ENCODE measurements at regions not wholly inside any gene's neighbourhood (a gene's known extent, or its start where the extent isn't known, plus 50 kb on each side); places are given as distances from the start of the nearest gene placed in this dataset.
A peak's percentile ranks its signal among the peaks of the same experiment; 100 is the strongest.

DNA sequence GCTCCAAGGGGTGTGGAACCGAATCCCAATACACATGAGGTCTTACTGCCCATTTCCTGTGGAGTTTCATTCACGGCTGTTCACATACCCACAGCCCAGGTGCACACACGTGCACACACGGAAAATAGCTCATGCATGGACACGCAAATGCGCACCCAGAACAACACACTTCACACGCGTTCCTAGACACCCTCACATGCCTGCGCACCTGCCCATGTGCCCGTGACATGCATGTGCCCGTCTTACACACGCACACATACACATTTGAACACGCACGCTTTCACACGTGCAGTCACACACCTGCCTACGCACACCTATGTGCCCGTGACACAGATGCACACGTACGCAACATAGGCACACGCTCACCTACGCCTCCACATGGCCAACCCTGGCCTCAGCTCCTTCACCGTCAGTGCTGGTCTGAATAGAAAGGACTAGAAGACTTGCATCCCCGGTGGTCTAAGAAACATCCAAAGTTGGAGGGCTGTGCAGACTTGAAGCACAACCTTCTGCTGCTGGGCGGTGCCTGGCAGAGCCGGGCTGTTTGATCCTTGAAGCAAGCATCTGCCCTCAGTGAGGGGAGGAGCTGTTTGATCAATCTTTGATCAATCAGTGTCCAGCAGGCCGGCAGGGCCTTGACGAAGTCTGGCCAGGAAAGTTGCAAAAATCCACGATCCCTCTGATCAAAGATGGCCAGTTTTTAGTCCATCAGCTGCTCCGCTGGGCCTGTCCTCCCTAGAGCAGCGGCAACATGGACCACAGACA is 164.7 kb downstream of the OLFM1 start:
- no peak for DNase-seq

DNA sequence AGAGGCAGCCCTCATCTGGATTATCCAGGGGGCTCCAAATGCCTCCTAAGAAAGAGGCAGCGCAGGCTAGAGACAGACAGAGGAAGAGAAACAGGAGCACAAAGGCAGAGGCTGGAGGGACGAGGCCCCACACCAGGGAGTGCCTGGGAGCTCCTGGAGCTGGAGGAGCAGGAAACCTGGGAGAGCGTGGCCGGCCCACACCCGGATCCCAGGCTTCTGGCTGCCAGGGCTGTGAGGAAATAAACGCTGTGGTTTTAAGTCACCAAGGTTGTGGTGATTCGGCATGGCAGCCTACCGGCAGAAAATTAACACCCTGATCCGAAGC is 165.5 kb downstream of the OLFM1 start:
- DNase-seq, result no peak

DNA sequence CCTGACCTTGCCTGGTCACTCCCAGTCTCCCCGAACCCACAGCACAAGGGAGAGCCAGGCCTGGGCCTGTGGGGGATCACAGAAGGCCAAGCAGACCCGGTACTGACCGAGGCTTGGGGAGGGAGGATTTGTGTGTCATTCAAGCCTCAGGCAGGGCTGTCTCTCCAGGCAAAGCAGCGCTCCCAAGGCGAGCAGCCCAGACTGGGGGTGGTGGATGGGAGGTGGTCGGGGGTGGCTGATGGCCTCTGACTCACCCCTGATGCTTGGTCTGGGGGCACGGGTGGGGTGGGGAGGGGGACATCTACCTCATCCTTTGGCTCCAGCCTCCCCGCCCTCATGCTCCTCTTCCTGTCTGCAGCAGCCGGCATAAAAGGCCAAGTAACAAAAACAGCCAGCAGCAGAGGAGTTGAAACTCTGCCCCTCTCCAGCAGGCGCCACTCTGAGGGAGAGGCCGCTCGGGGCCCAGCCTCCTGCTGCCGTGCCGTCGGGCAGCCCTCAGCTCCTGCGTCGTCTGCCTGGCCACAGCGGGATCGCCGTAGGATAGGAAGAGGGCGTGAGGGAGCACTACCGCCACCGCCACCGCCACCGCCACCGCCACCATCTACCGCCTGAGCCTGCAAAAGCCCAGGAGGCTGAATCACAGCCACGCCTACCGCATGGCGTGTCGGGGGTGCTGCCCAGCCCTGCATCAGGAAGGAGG is 166.0 kb downstream of the OLFM1 start:
- no peak for DNase-seq

DNA sequence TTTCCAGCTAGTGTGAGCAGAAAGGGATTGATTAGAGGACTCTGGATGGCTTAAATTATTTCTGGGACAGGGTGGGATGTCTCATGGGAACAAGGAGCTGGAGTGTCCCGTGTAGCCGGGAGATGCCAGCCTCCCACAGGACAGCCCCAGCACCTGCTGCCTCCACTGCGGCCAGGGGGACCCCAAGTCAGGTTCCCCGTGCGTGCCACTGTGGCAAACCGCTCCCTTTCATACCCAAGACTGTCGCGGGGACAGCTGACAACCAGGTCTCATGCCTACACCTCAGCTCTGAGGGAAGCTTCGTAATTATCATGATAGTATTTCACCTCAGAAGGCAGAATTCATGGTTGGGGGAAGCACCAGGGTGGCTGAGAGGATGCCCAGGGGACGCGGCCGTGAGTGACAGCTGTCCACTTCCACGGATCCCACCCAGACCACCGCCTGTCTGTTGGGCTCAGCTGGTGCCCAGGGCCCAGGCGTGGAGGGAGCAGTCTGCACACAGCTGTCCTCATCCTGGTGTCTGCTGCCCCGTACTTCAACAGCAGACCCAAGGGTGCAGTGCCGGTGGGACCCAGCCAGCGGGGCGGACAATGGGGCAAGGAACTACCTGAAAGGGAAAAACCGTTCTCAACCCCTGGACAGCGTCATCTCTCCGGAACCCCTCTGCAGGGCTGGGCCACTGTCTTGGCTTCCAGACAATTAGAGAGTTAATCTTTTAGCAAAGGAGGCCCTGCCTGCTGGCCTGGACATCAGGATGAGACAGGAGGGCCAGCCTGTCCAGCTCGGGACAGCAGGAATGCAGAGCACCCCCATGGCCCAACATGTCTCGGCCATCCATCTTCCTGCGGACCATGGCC is 166.9 kb downstream of the OLFM1 start:
- no peak for DNase-seq

DNA sequence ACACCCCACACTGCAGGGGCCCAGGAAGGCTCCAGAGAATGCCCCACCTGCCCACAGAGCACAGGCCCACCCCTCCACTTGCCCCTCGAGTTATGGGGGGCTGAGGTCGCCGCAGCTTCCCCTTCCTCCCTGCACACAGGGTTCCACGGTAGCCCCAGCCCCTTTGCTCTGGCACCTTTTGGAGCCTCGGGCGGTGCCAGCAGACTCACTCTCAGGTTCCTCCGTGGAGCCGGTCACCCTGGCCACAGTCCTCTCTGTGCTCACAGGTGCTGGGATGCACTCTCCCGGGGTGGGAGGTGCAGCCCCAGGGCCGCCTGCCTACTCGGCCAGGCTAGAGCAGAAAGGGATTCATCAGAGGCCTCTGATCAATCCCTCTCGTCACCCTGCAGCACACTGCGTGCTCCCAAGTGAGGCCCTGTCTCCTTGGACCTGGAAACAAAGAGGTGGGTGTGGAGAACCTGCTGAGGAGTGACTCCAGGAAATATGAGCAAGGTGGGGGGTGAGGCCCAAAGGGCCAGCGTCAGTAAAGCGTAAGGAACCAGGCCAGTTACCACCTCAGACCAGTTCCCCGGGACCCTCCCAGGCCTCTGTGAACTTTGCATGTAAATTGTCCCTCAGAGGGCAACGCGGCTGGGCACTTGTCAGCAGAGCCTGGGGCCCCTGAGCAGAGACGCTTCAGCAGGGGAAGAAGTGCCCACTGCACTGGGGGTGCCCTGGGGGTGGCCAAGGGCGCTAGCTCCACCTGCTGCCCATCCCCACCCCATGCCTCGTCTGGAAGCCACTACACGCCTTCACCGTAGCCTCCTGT is 167.8 kb downstream of the OLFM1 start:
- no peak for DNase-seq

DNA sequence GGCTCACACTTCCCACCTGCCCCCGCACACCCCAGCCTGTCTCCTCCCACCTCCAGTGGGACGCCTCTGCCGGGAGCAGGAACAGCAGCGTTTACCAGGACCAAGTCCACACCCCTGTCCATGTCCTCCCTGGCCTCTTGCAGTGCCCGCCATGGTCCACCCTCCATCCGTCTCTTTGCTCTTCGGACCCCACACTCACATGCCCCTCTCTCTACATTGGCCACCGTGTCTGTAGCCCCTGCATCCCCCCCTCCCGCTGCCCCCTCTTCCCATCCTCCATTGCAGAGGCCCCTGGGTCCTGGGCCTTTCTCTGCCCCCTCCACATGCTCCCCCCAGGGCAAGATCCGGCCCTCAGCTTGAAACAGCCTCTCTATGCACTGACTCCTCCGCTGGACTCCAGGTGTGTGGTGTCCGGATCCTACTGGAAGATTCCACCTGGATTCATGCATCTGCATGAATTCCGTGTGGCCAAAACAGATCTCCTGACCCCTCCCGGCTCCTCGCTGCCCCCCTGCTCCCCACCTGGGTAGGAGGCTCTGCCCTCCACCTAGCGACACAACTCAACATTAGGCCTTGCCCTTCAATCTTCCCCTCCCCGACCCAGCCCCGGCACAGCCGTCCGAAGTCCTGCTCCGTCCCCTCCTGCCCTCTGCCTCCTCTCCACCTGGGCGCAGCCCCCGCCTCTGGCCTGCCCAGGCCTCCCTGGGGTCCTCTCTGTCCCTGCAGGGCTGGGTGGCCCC is 168.5 kb downstream of the OLFM1 start:
- DNase-seq, result no peak

DNA sequence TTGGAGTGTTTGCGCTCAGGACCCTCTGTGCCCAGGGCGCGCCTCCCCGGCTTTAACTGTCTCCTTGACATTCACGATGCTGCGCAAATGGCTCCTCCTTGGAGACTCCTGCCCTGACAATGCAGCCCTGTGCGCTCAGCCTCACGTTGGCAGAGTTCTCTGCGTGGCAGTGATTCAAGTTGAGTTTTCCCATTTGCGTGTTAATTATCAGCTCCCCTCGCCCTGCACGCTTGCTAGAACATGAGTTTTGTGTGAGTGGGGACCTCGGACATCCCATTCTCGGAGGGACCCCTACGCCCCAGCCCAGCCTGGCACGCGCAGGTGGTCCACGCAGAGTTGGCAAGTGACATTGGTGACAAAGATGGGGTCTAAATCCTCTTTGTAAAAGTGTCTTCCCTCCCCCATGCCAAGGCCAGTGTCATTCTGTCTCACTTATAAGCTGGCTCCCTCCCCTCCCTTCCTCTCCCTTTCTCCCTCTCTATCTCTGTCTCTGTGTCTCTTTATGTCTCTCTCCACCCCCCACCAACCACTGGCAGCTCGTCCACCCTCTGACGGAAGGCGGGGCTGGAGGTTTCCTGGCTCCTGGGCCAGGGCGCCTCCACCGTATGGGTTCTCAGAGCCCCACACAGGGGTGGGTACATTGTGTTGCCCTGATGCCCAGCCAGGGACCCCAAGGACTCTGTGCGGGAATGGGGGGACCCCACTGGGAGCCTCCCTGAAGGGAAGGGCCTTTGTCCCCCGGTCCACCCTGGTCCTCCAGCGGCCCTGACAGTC is 169.3 kb downstream of the OLFM1 start:
- peak in 2 of 58 donors; percentile 13 to 17 for DNase-seq

DNA sequence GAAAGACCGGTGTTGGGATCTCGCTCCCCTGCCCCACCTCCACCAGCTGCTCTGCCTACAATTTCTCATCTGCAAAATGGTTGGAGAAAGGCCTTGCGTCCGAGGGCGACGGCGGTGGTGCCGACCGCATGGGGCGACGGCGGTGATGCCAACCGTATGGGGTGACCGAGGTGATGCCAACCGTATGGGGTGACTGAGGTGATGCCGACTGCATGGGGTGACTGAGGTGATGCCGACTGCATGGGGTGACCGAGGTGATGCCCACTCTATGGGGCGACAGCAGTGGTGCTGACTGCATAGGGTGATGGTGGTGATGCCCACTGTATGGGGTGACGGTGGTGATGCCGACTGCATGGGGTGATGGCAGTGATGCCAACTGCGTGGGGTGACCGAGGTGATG is 171.0 kb downstream of the OLFM1 start:
- no peak for DNase-seq

DNA sequence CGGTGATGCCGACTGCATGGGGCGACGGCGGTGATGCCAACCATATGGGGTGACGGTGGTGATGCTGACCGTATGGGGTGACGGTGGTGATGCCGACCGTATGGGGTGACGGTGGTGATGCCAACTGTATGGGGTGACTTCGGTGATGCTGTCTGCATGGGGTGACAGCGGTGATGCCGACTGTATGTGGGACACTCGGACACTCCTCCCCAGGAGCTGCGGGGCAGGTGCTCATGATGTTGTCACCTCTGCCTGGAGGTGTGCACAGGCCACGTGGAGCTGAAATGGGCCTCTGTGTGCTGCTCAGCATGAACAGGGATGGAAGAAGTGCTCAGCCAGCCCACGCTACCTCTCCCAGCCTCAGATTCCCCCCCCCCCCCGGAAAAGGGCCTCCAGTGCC is 171.8 kb downstream of the OLFM1 start:
- no peak for DNase-seq

DNA sequence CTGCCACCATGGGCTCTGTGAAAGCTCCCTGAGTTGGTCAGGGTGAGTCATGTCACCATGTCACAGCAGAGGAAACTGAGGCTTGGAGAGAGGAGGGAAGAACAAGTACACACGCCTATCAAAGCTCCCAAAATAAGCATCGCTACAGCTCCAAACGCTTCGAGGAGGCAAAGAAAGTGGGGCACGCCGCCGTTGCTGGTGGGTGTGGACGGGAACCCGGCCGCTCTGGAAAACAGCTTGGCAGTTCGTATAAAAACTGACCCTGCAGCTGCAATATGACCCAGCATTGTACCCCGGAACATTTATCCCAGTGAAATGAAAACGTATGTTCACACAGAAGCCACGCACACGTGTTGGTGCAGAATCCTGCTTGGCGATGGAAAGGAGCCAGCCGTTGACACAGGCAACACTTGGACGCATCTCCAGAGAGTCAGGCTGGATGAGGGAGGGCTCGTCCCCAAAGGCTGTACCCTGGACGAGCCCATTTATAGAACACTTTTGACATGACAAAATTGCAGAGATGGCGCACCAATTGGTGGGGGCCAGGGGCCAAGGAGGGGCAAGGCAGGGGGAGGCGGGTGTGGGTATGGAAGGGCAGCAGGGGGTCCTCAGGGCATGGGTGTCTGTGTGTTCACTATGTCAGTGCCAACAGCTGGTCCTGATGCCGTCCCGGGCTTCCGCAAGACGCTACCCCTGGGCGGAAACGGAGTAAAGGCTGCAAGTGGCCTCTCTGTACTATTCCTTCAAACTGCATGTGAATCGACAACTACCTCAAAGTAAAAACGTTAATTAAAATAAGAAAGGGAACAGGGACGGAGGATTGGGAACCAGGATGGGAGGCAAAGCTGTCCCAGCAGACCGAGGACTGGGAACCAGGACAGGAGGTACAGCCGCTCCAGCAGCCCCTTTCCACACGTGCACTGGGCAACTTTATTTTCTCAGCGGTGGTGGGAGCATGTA is 173.0 kb downstream of the OLFM1 start:
- peak in 3 of 58 donors; percentile 10 to 76 (median 21) for DNase-seq

DNA sequence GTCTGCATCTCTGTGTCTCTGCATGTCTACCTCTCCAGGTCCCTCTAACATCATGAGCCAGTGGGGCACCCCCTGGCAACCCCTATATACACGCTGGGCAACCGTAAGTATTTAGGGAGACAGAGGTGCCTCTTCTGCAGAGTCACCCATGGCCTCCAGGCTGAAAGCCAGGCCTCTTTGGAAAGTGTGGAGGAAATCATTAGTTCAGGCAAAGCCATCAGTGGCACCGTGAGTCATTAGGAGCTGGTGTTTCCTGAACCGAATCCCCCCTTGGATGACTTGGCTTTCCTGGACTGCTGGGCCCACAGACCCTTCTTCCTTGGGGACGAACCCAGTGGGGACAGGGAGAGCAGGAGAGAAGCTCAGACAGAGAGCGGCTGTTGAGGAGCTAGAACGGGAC is 174.8 kb downstream of the OLFM1 start:
- DNase-seq, result no peak

DNA sequence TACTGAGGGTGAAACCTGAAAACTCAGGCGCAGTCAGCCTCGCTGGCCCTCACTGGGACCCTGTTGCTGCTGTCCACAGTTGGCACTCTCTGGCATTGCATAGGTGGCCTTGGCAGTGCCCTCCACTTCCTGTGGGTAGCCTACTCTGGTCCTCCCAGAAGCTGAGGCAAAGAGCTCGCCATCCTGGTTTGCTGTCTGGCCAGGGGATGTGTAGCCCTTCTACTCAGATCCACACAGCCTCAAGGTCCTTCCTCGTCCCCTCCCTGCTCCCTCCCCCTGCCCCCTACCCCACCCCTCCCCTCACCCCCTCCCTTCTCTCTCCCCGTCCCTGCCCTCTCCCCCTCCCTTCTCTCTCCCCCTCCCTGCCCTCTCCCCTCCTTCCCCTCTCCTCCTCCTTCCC is 176.0 kb downstream of the OLFM1 start:
- no peak for DNase-seq

DNA sequence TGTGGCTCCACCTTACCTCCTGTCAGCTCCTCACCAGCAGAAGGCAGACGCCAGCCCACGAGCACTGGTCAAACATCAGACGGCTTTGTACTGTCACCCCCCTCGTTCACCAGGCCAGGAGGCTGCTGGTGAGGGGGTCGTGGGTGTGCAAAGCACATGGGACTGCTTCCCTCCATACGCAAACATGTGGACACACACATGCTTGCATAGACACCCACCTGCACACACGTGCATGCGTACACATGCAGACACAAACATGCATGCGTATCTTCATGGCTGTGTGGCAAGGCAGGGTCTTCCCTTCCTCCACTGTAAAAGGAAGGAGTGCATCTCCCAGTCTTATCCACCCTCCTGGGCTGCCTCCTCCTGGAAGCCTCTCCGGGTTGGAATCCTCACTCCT is 178.5 kb downstream of the OLFM1 start:
- DNase-seq, result no peak

DNA sequence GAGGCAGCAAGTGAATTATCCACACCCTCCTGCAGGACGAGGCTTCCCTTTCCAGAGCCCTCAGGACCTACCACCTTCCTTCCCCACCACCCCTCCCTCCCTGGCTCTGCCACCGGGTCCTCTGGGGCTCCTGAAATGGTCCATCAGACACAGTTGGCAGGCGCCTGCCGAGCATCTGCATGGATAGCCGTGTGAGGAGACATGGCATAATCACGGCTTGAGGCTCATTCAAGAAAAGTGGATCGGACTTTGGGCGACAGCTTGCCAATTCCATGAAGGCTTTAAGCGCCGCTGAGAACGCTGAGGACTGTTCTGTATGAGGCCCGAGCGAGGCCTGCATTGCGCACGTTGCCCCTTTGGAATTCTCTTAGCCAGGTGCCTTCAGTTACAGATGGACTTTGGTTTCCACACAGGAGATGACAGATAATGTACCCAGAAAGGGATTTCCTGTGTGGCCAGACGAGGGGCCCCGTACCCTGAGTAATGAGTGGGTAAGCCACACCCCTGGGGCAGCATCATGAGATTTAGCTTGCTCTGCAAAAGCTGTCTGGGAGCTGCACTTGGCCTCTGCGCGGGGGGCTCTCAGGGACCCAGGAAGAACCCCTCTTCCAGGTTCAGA is 179.8 kb downstream of the OLFM1 start:
- no peak for DNase-seq

DNA sequence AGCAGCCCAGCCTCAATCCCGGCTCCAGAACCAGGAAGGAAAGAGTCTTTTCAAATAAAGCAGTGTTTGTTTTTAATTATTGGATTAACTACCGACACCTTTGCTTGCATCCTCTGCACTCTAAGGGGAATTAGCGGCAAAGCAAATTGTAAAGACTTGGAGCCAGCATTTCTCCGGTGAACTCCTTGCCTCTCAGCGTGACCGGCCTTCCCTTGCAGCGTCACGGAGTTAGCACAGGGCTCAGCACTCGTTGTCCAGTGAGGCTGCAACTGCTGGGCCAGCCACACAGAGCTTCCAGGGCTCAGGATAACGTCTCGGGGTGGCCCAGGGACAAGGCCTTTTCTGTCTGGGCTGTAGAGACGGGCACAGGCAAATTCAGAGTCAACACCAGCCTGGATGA is 180.6 kb downstream of the OLFM1 start:
- DNase-seq, result no peak

DNA sequence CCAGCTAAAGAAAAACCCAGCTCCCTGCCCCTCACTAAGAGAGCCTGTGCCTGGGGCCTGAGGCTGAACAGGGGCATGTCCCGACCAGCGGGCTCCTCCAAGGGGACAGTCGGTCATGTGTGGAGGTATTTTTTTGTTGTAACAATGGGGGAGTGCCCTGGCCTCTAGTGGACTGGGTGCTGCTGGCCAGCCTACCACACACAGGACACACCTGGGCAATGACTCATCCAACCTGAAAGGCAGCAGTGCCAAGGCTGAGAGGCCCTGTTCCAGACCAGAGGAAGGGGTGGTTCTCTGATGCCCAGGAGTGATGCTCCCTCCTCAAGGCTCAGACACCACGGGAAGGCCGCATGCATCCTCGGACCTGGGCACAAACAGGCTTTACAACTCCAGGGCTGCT is 181.5 kb downstream of the OLFM1 start:
- DNase-seq, result no peak

DNA sequence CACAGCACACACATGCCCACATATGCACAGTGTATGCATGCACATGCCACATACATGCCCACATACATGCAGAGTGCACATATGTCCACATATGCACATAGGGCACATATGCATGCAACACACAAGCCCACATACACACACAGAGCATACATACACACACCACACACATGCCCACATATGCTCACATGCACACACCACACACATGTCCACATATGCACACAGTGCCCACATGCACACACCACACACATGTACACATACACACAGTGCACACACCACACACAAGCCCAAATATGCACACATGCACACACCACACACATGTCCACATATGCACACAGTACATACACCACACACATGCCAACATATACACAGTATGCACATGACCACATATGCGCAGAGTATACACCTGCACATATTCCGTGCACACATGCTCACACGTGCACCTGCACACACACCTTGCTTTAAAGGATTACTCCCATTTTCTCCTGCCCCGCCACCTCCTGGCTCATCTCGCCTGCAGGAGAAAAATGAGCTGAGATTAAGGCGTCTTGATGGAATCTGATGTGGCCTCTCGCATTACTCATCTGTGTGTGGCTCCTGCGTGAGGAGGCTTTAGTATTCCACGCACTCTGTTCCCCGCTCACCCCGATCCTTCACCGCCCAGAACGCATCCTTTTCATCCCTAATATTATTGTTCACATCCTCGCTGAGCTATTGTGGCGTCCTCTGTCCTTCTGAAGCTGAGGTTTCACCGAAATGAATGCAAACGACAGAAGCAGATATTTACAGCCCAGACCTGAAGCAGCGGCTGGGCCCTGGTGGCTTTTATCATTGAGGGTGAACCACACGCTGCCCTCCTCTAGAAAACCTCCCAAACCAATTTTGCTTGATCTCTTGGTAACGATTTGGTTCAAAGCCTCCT is 182.7 kb downstream of the OLFM1 start:
- peak in 1 of 58 donors; percentile 14 for DNase-seq
